OCI-LY1 (cell line): ENCODE measurements at regions not wholly inside any gene's neighbourhood (a gene's known extent, or its start where the extent isn't known, plus 50 kb on each side); places are given as distances from the start of the nearest gene placed in this dataset.

Source experiments
- EZH2 ChIP-seq: fragments of 200-600 bp; sonication (generic), shearing (Covaris generic); IDR thresholded peaks from 2 replicates; pipeline ENCODE4 v1.8.0; 2017; ENCODE audit warnings: borderline replicate concordance, mixed run types, mild to moderate bottlenecking, antibody characterized with exemption, low read length, moderate library complexity, mixed read lengths
- TF ChIP-seq, protein P1 (sequence below): fragments of 200-600 bp; sonication (generic), shearing (Covaris generic); IDR thresholded peaks from 2 replicates; pipeline ENCODE4 v1.5.1; 2017; ENCODE audit warnings: mild to moderate bottlenecking, antibody characterized with exemption, low read length, moderate library complexity, mixed read lengths

- TF ChIP-seq, protein P1, sequence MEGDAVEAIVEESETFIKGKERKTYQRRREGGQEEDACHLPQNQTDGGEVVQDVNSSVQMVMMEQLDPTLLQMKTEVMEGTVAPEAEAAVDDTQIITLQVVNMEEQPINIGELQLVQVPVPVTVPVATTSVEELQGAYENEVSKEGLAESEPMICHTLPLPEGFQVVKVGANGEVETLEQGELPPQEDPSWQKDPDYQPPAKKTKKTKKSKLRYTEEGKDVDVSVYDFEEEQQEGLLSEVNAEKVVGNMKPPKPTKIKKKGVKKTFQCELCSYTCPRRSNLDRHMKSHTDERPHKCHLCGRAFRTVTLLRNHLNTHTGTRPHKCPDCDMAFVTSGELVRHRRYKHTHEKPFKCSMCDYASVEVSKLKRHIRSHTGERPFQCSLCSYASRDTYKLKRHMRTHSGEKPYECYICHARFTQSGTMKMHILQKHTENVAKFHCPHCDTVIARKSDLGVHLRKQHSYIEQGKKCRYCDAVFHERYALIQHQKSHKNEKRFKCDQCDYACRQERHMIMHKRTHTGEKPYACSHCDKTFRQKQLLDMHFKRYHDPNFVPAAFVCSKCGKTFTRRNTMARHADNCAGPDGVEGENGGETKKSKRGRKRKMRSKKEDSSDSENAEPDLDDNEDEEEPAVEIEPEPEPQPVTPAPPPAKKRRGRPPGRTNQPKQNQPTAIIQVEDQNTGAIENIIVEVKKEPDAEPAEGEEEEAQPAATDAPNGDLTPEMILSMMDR, result no peak
- TF ChIP-seq EZH2, result no peak
These were observed 636.9 kb upstream of the TLE4 start for GRCh38 chr9:78934880-78935279.
